ENCODE measurements at regions not wholly inside any gene's neighbourhood (a gene's known extent, or its start where the extent isn't known, plus 50 kb on each side); places are given as distances from the start of the nearest gene placed in this dataset.
A peak's percentile ranks its signal among the peaks of the same experiment; 100 is the strongest.

- no peak for DNase-seq
Measured at GRCh38 chr3:177571271-177571943, 374.1 kb upstream of the TBL1XR1 start.

GRCh38 chr3:177571944-177572315 is 374.6 kb upstream of the TBL1XR1 start:
- no peak for DNase-seq

- DNase-seq, result peak; percentile 74
Measured at GRCh38 chr3:177574222-177574856, 377.1 kb upstream of the TBL1XR1 start.

GRCh38 chr3:177576746-177577145 is 379.5 kb upstream of the TBL1XR1 start:
- peak; percentile 31 for DNase-seq

- DNase-seq, result no peak
Measured at GRCh38 chr3:177578488-177578887, 381.2 kb upstream of the TBL1XR1 start.

- DNase-seq, result no peak
Measured at GRCh38 chr3:177579419-177579818, 382.1 kb upstream of the TBL1XR1 start.

GRCh38 chr3:177580437-177580836 is 383.2 kb upstream of the TBL1XR1 start:
- no peak for DNase-seq

- DNase-seq, result no peak
Measured at GRCh38 chr3:177585271-177585670, 388.0 kb upstream of the TBL1XR1 start.

GRCh38 chr3:177589041-177589650 is 391.9 kb upstream of the TBL1XR1 start:
- DNase-seq, result no peak

- peak; percentile 82 for DNase-seq
Measured at GRCh38 chr3:177589911-177590381, 392.7 kb upstream of the TBL1XR1 start.

GRCh38 chr3:177590826-177591225 is 393.5 kb upstream of the TBL1XR1 start:
- no peak for DNase-seq

GRCh38 chr3:177591379-177591778 is 394.1 kb upstream of the TBL1XR1 start:
- peak; percentile 61 for DNase-seq

- DNase-seq, result no peak
Measured at GRCh38 chr3:177594096-177594495, 396.8 kb upstream of the TBL1XR1 start.

- peak; percentile 77 for DNase-seq
Measured at GRCh38 chr3:177595530-177596188, 398.4 kb upstream of the TBL1XR1 start.

- DNase-seq, result peak; percentile 29
Measured at GRCh38 chr3:177596248-177596815, 399.1 kb upstream of the TBL1XR1 start.

GRCh38 chr3:177596816-177597271 is 399.6 kb upstream of the TBL1XR1 start:
- DNase-seq, result no peak

- peak; percentile 83 for DNase-seq
Measured at GRCh38 chr3:177597311-177598096, 400.2 kb upstream of the TBL1XR1 start.

GRCh38 chr3:177598097-177598833 is 401.0 kb upstream of the TBL1XR1 start:
- DNase-seq, result no peak

- no peak for DNase-seq
Measured at GRCh38 chr3:177599326-177599725, 402.0 kb upstream of the TBL1XR1 start.

- DNase-seq, result no peak
Measured at GRCh38 chr3:177599837-177600236, 402.6 kb upstream of the TBL1XR1 start.

GRCh38 chr3:177600411-177600810 is 403.1 kb upstream of the TBL1XR1 start:
- no peak for DNase-seq

Data from fibroblast of skin of back (primary cell).